ENCODE measurements at regions not wholly inside any gene's neighbourhood (a gene's known extent, or its start where the extent isn't known, plus 50 kb on each side); places are given as distances from the start of the nearest gene placed in this dataset.

DNA sequence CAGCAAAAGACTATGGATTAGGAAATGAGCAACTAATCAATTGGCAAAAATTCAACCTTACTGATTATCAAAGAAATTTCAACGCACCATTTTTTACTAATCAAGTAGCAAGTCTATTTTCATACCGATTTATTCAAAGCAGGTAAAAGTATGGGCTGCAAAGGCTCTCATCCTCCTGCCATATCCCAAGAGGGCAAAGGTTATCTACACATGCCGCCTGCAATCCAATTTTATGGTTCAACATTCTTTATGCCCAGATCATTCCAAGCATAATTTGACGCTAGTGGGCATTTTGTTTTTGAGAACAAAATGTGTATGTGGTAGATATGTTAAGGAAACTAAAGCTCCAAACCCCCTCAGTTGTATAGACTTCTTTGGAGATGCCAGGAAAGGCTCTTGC lies 270.6 kb downstream of the MAF start:
- no peak for DNase-seq (ENCODE audit: low spot score)

DNA sequence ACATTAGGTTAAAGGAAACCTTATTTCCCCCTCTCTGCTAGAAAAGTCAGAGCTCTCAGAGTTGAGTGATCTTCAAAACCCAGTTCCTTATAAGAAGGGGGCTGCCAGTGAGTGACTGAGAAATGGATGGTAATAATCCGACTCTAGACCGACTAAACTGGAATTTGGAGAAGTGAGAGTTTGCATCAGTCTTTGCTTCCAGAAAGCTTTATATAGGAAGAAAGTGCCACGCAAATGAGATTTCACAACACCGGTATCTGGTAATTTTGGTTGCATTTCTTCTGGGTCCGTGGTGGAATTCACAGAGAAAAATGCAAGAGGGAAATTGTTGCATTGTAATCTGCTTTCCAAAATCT lies 271.4 kb downstream of the MAF start:
- no peak for DNase-seq (ENCODE audit: low spot score)

DNA sequence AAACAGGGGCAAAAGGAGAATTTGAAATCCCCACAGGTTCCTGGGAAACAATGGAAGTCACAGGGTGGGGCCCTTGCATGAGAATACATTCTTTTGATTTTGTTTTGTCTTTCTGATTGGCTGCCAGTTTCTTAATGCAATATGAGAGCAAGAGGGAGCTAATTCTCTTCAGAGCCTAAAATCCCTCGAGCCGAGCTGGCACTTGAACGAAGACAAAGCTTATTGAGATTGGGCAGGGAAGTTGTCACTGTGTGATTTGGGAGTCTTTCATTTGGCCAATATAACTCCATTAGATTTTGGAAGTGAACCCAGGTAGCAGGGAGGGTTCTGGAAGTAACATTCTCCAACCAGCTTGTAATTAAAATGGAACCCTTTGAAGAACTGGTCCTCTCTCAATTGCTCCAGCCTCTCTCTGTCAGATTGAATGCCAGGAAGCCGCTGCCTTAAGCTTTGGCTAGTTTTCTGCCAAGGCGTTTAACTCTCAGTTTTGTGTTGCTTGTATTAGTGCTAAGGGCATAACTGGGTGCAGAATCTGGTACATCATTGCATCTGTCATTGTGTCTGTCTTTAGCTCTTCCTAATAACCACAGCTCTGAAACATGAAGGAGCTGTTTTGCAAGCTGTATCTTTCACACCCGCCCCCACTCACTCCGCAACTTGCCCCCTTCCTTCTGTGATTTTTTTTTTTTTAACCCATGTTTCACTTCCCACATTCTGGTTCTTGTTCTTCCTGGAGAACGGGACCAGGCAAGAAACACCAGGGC lies 272.0 kb downstream of the MAF start:
- DNase-seq (ENCODE audit: low spot score) = no peak

DNA sequence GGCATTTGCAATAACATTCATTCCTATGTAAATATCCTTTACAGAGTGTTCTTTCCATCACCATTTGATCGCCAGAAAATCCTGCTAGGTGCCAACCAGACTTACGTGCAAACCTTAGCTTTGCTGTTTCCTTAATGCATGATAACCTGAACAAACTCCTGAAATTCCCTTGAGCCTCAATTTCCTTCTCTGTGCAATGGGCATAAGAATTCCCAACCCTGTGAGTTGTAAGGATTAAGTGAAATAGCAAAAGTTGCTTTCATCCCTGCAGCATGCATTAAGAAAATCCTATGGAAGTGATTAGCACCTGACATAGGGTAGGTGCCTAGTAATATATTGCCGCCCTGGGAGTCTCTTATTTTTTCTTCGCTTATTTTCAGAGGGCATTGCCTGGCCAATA lies 272.7 kb downstream of the MAF start:
- no peak for DNase-seq (ENCODE audit: low spot score)

DNA sequence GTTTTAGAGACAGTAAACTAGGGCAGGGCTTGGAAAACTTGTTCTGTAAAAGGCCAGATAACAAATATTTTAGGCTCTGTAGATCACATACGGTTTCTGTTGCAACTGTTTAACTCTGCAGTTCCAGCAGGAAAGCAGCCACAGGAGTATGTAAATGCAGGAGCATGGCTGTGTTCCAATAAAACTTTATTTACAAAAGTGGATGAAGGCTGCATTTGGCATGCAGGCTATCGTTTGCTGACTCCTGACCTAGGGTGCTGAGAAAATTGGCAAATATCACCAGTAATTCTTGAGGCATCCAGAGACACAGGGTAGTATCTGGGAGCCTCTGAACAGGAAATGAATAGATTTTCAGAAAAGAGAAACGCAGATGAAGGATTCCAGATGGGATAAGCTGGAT lies 274.0 kb downstream of the MAF start:
- DNase-seq (ENCODE audit: low spot score) = no peak

DNA sequence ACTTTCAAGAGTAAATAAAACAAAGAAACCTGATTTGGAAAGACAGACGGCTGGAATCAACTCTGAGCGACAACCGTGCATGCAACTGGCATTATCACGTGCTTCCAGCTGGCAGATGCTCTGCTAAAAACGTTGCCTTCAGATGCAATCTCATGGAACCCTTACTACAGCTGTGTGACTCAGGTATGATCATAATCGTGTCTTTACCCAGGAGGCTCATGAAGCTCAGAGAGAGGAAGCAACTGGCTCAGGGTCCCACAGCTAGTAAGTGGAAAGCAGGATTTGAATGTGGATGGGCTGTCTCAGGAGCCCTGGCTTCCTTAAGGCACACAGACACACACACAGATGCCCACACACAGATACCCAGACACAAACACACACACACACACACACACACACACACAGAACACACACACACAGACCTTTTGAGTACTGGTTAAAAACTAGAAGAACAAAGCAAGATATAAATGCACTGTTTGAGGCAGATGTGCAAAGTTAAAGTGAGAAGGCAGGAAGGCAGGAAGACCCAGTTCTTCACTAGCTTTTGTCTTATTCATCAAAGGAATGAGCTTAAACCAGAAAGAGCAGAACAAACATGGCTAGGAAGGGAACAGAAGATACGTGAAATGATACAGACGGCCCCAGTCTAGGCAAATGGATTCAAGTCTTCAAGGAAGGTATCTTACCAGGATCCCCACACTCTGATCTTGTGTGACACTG lies 275.2 kb downstream of the MAF start:
- DNase-seq (ENCODE audit: low spot score) = no peak

DNA sequence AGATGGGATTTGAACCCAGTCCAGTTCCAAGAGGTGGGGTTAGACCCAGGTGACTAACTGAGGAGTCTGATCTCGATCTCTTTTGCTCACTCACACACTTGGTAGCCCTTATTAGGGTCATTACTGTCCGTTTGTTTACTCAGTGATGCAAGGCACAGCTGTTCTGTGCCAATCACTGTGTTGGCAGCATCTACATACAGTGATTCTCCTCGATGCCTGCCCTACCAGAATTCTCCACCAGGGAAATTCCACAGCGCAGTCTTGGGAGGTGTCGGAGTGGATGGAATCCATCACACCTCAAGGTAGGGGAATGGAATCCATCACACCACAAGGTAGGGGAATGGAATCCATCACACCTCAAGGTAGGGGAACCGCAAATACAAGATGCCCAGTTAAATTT lies 279.6 kb downstream of the MAF start:
- DNase-seq (ENCODE audit: low spot score) = no peak

DNA sequence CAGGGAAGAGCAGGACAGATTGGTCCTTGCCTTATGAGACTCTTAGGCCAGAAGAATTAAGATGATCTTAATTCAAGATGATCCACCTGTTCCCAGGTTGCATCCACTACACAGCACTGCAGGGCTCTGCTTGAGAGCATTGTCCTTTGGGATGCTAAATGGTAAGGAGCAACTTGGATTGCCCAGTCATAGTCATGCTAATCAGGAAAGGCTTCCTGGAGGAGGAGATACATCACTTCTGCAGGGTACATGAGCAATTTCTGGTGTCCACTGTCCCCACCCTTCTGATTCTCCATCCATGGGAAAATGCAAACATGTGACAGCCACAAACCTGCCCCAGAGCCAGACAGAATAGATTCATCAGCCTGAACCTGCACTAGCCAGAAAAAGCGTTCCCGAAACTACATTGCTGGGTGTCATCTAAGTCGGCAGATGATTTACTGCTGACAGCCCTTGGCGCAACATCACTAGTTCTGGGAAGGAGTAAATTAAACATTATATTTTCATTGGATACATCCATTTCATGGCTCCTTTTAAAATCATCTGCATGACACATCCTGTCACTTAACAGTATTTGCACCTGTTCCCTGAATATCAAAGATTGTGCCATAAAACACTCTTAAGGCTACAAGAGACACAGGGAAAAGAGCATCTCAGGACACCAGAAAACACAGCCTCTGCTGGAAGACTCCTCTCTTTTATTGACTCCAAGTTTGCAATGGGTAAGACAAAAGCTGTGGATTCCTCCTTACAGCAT lies 282.2 kb downstream of the MAF start:
- DNase-seq (ENCODE audit: low spot score) = no peak

DNA sequence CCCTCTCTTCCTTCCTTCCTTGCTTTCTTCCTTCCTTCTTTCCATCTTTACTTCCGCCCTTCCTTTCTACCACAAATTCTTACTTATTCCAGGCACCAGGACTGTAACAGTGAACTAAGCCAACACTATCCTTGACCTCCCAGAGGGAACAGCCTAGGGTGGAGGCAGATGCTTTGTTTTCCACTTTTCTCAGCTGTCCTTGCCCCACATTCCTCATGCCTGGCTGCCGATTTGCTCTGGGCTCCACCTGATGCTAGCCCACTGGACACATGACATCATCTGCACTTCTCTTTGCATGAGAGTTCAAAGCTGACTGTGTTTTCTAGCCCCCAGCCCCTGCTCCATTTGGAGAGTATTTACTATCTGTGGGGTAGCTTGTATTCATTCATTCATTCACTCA lies 283.0 kb downstream of the MAF start:
- no peak for DNase-seq (ENCODE audit: low spot score)

DNA sequence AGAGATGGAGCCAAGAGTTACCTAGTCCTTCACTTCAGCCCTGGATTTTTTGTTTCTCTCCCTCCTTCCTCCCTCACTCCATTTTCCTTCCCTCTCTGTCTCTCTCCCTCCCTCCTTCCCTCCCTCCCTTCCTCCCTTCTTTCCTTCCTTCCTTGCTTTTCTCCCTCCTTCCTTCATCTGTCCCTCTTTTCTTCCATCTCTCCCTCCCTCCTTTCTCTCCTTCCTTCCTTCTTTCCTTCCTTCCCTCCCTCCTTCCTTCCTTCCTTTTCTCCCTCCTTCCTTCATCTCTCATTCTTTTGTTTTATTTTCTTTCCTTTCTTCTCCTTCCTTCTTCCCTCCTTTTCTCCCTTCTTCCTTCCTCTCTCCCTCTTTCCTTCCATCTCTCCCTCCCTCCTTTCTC lies 283.5 kb downstream of the MAF start:
- DNase-seq (ENCODE audit: low spot score) = no peak

DNA sequence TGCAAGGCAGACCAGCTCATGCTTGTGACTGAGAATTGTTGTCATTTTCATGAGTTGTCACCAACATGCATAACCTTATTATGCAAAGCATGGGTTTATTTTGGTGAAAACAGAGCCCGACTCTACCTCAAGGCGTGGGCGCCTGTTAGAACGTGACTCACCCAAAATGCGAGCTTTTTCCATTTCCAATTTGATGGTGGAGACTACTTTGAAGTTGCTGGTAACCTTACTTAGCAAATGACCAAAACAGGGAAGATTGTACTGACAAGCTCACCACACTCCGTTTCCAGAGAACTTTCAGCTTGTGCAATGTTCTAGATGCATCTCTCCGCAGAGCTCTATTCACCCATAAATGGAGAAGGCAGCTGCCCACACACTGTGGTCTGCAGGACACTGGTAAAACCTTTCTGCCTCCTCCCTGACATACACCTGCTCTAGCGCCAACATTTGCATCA lies 284.5 kb downstream of the MAF start:
- DNase-seq (ENCODE audit: low spot score) = no peak

DNA sequence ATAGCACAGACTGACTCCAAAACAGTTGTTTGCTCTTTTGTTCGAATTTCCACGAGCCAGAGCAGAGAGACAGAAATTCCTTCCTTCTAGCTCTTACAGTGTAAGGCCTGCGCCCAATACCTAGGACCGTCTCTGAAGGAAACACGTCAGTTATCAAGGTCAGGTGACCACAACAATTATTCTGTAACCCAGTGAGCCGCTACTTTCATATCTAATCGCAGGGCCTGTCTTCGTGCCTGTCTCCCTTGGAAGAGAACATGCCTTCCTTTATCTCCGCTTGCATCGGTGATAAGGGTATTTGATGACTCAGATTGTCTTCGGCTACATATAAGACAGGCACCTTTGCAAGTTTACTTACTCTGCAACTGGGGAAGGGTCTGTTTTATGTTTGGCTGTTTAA lies 288.0 kb downstream of the MAF start:
- no peak for DNase-seq (ENCODE audit: low spot score)

DNA sequence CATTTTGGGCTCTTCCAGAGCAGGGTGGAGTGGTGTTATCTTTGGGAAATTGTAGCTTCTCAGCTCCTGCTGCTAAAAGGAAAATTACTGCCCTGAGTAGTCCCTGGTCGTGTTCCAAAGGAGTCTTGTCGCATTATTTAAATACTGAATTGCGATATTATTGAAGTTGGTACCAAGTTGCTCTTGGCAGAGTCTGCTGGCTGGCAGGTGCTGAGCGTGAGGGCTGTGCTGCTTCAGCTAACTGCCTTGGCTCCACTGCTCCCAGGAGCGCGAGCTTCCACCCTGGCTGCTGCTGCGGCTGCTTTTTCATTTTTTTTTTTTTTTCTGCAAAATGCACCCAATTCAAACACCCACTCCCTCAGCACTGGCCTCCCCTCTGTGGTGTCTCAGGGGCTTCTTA lies 289.8 kb downstream of the MAF start:
- DNase-seq (ENCODE audit: low spot score) = no peak

DNA sequence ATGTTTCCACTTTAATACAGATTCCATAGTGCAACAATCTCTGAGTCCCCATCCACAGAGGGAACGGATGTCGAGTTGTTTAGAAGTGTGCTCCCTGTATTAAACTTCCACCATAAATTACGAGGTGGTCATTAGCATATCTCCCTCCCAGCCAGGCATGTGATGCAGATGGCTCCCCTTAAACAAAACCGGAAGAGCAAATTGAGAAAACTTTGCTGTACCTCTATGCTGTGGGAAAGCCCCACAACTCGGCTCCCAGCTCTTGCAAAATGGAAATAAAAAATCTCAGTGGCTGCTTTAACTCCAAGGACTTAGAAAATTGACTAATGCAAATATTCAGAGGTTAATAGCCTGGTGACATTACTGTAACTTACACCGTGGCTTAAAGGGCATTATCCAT lies 290.9 kb downstream of the MAF start:
- DNase-seq (ENCODE audit: low spot score) = no peak

DNA sequence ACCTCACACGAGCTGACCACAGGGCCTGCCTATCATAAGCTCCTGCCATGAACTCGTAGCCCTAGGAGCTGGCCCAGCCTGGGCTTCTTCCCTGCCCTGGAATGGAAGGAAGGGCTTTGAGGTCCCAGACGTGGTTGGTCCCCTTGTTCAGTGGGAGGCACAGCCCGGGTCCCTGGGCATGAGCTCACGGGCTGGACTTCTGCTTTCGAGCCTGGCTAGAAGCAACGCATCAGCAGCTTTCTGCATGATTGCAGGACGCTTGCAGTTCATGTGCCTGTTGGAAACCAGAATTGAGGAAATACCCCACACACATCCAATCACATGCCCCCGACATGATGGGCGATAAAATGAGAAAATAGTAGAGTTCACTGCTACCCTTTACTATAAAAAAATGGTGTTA lies 293.3 kb downstream of the MAF start:
- no peak for DNase-seq (ENCODE audit: low spot score)

DNA sequence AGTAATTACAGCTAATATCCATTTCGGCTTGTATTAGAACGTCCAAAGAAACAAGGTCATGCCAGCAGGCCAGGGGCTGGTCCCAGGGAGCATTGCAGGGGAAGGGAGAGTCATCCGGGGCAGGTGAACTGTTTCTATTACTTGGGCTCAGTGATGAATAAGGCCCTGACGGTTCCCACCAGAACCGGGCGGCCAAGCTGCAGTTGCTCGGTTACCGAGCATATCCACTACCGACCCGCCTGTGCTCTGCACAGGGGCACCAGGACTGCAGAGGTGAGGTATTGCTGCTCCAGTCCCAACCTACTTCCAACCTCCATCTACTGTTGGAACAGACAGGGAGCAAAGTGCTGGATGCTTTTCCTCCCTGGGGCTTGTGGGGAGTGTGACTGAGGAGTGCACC lies 295.5 kb downstream of the MAF start:
- no peak for DNase-seq (ENCODE audit: low spot score)

DNA sequence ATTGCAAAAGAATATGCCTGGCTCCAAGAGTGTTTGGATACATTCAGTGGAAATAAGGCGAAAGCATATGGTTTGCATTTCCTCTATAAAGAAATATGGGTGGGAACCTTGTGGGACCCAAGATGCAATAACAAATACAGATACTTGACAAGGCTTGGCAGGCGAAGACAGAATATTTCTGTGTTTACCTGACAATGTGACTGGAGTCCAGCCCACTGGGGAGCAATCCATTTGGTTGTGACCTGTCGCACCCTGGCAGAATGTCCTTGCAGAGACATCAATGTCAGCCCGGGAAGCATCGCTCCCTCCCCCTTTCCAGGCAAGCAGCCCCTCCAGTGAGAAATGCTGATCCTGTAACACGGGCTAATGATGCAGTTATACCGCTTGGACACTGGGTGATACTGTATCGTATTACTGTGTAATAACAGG lies 296.6 kb downstream of the MAF start:
- DNase-seq (ENCODE audit: low spot score) = no peak

DNA sequence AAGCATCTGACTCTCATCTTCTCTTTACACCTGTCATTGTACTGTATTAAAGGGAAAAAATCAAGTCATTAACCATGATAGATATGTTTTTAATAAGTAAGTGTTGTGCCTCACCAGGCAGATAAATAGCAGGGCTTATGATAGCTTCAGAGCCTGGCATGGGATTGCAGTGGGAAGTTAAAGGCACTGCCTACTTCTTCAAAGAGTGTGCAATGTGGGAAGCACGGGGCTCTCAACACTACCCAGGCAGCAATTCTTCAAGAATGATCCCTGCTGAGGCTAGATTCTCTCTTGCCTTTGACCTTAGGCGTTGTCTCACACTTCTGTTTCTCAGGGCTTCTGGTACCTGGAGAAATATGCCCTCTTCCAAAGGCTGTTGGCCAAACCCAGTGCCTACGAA lies 297.3 kb downstream of the MAF start:
- DNase-seq (ENCODE audit: low spot score) = no peak

DNA sequence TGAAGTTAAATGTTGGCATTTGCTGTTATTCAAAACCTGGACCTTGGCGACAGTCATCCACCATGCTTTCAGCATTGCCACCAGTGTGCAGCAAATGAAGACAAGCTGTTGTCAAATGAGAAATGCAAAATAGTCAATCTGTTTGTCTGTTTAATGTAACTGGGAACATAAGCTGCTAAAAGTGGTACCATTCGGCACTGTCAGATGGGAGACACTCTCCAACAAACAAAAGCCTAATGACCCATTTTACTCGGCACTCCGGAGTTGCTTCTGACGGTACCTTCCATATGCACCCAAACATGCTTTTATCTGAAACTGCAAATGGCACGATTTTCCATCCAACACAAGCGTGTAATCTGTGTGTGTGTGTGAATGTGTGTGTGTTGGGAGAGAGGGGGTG lies 297.8 kb downstream of the MAF start:
- DNase-seq (ENCODE audit: low spot score) = no peak

DNA sequence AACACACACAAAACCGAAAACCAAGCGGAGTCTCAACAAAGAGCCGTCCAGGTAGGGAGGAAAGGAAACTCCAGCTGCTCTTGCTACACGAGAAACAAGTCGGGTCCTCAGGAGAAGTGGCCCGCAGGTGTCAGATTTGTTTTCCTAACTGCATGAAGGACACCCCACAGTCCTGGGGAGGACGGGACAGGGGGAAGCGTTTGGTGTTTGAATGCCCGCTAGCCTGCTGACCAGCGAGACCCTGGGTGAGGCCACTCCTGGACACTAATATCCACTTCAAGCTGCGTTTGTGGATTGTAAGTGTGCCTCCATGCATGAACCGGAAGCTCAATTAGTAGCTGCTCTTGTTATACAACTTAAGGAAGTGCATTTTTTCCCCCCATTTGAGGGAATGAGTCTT lies 299.5 kb downstream of the MAF start:
- no peak for DNase-seq (ENCODE audit: low spot score)

DNA sequence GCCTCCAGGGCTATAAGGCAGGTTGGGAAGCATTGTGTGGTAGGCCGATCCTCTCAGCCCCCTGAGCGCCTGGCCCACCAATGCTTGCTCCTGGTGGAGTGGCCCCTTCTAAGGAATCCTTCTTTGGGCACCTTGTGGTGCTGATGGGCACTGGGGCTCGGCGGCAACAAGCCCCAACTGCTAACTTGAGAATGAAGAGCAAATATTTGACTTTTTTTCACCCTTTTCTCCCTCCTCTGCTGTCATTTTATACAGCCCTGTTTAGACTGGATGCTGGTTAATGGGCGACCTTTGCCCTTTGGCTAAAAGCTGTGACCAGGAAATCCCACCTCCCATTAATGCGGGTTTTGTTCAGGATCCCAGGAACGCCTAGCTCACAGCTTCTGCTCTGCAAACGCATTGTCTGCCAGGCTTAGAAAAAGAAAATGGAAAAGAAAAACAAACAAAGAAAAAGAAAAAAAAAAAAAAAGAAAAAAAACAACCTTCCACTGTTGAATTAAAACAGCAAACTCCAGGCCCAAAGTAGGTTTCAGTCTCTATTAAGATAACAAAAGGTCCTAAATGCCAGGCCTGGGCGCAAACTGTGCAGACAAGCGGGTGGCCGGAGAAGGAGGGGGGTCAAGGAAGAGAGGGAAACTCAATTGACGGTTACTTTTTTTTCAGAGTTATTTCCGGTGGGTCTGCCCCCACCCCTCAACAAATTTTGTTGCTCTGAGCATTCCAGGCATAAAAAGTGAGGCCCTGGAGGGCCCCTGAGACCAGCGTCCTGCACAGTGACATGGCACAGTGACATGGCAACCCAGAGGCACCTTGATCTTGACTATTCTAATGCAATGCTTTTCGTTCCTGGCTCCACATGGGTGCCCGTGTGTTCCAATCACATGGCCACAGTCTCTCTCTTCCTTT lies 301.4 kb downstream of the MAF start:
- no peak for DNase-seq (ENCODE audit: low spot score)

DNA sequence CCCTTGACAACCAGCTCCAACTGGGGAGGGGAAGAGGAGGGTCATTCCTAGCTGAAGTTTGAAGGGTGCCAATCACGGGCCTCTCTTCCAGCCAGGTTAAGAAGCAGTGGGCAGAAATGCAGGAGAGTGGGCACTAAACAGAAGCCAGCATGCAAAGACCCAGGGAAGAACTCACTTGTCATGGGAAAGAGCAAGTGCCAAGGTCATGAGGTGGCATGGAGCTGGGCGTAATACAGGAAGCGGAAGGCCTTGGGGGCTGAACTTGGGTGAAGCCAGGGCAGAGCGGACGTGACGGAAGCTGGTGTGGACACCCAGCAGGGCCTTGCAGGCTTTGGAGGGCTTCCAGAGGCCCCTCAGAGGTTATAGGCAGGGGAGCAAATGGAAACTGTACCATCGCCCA lies 302.1 kb downstream of the MAF start:
- DNase-seq (ENCODE audit: low spot score) = no peak
